Right lobe of liver (tissue), 4 donors: ENCODE measurements at regions not wholly inside any gene's neighbourhood (a gene's known extent, or its start where the extent isn't known, plus 50 kb on each side); places are given as distances from the start of the nearest gene placed in this dataset.

Experiments used
- POLR2A ChIP-seq: fragments of 450-650 bp; IDR thresholded peaks from one replicate; pipeline ENCODE4 v1.6.1; 2017; ENCODE audit warnings: antibody characterized with exemption, mild to moderate bottlenecking
- TF ChIP-seq, protein P1 (sequence below), 4 donors: fragments of 200-600 bp in 3 of 4; fragments of 450-650 bp in 1 of 4; IDR thresholded peaks; one replicate each; pipeline versions ENCODE4 v1.5.1 to v1.8.0; 2016 to 2022; ENCODE audit warnings: antibody characterized with exemption in 4 of 4, mild to moderate bottlenecking in 2 of 4
- donor health status: DM: no; HTN: no; CAD: no.
- donor health status: DM: no; HTN: no; CAD: no.
- donor health status: DM: no; HTN: yes; CAD: no.

GRCh38 chr6:159443417-159443920, 249.6 kb downstream of the SOD2 start:
- no peak for TF ChIP-seq POLR2A
- TF ChIP-seq, protein P1, sequence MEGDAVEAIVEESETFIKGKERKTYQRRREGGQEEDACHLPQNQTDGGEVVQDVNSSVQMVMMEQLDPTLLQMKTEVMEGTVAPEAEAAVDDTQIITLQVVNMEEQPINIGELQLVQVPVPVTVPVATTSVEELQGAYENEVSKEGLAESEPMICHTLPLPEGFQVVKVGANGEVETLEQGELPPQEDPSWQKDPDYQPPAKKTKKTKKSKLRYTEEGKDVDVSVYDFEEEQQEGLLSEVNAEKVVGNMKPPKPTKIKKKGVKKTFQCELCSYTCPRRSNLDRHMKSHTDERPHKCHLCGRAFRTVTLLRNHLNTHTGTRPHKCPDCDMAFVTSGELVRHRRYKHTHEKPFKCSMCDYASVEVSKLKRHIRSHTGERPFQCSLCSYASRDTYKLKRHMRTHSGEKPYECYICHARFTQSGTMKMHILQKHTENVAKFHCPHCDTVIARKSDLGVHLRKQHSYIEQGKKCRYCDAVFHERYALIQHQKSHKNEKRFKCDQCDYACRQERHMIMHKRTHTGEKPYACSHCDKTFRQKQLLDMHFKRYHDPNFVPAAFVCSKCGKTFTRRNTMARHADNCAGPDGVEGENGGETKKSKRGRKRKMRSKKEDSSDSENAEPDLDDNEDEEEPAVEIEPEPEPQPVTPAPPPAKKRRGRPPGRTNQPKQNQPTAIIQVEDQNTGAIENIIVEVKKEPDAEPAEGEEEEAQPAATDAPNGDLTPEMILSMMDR (IDR thresholded peaks at IDR 0.05): no peak
